Activated T-cell treated with anti-CD3 and anti-CD28 coated beads, Interleukin-2, amount 50 U/mL, for 48 hours (primary cell): ENCODE measurements at regions not wholly inside any gene's neighbourhood (a gene's known extent, or its start where the extent isn't known, plus 50 kb on each side); places are given as distances from the start of the nearest gene placed in this dataset.

Experiments used
- DNase-seq, 2 experiments: peaks; one replicate each; pipeline ENCODE4 v3.0.0-alpha.2; 2020

GRCh38 chr9:4435197-4435596 is 55.1 kb upstream of the SLC1A1 start:
- DNase-seq: no peak

GRCh38 chr9:4433379-4433778 is 56.9 kb upstream of the SLC1A1 start:
- DNase-seq: no peak

DNA sequence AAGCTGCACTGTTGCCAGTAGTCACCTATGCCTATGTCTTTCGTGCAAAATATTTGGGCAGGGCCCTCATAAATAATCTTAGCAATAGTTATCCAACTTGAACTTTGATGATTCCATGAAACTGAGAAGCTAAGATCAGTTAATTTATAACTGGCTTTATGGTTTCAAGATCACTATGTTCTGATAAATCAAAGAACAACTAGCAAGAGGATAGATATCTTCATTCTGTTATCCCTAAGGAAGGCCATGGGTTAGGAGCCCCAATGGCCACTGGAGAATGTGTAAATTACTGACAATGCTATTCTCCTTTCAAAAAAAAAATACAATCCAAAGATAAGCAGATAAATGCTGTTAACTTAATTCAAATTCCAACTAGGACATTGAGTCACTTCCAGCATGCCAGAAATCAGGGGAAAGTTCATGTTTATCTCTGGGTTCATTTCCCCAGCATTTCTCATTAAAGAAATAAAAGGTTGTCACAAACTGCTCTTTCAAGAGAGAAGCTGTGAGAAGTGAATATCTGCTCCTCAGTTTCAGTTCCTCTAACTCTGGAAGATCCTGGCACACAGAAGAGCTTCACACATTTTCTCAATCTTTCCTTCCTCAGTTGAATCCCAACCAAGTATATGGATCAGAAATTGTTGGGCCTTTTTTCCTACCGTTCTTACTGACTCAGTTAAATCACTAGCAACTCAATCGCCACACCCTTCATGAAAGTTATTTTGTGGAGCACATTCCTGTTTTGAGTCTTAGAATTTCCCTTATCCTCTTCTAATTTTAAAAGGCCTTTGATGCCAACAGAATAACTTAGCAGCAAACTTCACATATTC is 59.6 kb upstream of the SLC1A1 start:
- no peak for DNase-seq

- no peak for DNase-seq
These were observed 64.8 kb upstream of the SLC1A1 start for GRCh38 chr9:4425319-4426045.

GRCh38 chr9:4424891-4425290 is 65.4 kb upstream of the SLC1A1 start:
- no peak for DNase-seq

- DNase-seq: no peak
These were observed 66.2 kb upstream of the SLC1A1 start for GRCh38 chr9:4424038-4424437.

- no peak for DNase-seq
These were observed 67.1 kb upstream of the SLC1A1 start for GRCh38 chr9:4423207-4423610.

DNA sequence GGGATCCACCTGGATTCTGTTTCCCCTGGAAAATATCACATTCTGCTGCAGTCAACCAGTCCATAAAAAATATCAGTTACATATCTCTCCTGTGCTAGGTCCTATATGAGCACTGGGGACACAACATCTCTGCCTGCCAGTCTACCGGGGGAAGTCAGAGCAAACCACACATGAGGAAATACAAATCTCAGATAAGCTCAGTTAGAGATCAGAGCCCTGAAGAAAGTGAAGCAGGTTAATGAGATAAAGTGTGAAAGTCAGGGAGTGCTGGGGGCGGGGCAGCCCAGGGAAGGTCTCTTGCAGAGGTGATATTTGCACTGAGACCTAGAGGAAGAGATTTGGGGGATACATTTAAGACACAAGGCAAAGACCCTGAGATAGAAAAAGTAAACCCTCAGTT is 67.8 kb upstream of the SLC1A1 start:
- no peak for DNase-seq

DNA sequence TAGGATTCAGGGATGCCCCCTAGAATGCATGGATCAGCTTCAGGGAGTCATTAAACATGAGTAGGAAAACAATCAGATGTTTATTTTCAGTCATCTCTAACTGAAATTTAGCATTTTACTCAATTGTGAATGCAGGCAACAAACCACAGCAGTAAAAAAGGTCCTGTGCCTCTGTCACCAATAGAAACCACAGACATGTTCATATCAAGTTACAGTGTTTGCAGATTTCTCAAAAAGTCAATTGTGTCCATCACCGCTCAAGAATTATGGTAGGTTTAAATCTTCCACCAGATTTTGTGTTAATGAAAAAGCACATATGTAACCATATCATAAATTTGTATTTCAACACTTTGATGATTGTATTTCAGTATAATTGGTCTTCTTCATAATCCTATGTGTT is 68.4 kb upstream of the SLC1A1 start:
- DNase-seq: no peak

DNA sequence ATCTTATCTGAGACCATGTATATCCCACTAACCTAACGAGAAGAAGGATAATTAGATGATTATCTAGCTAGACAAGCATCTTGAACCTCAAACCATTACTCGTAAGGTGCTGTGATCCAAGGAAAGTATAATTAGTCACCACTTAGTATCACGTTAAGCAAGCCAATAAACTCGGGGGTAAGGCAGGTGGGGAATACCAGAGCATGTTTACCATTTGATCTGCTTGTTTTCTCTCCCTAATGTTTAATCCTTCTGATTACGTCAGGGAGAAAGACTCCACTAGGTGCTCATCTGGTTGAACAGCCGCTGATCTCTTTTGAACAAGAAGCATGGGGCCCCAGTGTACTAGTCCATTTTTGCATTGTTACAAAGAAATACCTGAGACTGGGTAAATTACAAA is 69.9 kb upstream of the SLC1A1 start:
- DNase-seq: no peak

DNA sequence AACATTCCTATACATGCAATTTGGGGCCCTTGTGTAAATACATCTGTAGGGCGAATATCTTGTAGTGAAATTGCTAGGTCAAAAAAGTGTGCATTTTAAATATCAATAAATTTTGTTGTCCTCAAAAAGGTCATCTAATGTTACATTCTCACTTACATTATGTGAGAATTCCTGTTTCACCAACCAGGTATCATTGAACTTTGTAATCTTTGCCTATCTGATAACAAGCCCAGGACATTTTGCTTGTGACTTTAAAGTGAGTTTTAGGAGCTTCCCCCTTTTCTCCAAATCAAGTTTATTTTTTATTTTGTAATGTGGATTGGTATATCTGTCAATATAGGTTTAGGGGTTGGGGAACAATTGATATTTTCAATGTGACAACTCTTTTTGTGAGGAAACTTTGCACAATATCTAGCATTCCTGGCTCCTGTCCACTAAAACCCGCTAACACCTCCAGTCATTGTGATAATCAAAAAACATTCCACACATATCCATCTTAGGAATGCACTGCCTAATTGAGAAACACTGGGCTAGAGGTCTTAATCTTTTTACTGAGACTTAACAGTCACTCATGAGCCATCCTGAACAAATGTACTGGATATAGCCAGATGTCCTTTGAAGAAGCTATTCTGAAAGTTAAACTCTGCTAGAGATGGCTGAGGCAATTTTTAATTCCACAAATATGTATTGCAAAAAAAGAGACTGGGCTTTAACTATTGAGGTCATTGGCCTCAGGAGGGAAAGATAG is 72.5 kb upstream of the SLC1A1 start:
- DNase-seq: no peak

DNA sequence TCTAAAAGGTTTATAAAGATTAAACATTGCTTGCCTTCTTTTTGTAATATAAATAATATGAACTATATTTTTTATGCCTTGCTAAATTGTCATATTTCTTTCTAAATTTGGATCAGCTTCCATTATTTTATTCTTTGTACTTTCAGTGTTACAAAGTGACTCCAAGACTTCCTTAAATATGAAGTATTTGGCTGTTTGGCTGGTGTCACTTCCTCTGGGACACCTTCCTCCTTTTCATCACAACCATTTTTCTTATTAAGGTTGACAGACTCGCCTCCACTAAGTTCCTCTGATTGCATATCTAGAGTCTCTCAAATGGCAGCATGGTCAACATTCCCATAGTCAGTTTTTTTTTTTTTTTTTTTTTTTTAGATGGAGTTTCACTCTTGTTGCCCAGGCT is 73.8 kb upstream of the SLC1A1 start:
- DNase-seq: no peak

DNA sequence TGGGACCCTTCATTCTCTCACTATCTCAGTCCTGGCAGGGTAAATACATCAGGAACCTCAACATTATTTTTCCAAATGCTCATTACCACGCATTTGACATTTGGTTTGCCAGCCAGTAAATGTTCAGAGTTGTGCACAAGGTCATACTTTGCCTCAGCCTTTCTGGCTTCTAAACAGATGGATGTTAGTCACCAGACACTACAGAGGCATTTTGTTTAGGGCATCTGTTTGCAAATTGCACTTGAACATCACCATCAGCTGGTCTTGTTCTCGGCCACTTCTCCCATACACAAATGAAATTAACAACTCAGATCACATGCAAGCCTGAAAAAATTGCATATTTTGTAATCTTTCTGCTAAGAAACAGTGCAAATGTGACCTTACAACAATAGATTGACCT is 75.0 kb upstream of the SLC1A1 start:
- DNase-seq: no peak

DNA sequence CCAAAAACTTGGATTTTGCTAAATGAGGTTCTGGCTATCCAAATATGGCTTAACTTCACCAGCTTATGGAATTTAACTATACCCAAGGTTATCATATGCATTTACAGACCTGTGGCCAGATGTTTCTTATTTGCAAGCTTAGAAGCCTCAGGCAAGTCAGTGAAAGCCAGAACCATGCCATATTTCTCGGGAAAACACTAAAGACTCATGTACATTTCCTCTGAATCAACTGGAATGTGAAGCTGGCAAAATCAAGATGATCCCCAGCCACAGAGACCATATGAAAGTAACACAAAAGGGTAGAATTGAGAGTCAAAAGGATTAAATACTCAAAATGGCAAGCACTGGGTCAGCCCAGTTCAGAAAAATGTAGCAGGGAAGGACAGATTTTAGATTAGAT is 76.4 kb upstream of the SLC1A1 start:
- no peak for DNase-seq

DNA sequence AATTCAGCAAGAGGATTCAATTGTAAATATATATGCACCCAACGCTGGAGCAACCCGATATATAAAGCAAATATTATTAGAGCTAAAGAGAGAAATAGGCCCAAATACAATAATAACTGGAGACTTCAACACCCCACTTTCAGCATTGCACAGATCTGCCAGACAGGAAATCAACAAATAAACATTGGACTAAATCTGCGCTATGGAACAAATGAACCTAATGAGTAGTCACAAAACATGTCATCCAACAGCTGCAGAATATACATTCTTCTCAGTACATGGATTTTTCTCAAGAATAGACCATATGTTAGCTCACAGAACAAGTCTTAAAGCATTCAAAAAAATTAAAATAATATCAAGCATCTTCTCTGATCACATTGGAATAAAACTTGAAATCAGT is 86.1 kb upstream of the SLC1A1 start:
- DNase-seq: no peak

DNA sequence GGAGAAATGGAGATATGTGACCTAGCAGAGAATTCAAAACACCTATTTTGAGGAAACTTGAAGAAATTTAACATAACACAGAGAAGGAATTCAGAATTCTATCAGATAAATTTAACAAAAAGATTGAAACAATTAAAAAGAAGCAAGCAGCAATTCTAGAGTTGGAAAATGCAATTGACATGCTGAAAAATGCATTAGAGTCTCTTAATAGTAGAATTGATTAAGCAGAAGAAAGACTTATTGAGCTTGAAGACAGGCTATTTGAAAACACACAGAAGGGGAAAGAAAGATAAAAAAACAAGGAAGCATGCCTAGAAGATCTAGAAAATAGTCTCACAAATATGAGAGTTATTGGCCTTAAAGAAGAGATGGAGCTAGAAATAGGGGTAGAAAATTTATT is 87.8 kb upstream of the SLC1A1 start:
- no peak for DNase-seq

- DNase-seq: no peak
These were observed 89.5 kb upstream of the SLC1A1 start for GRCh38 chr9:4400731-4401130.

- no peak for DNase-seq
These were observed 92.4 kb upstream of the SLC1A1 start for GRCh38 chr9:4397917-4398316.

DNA sequence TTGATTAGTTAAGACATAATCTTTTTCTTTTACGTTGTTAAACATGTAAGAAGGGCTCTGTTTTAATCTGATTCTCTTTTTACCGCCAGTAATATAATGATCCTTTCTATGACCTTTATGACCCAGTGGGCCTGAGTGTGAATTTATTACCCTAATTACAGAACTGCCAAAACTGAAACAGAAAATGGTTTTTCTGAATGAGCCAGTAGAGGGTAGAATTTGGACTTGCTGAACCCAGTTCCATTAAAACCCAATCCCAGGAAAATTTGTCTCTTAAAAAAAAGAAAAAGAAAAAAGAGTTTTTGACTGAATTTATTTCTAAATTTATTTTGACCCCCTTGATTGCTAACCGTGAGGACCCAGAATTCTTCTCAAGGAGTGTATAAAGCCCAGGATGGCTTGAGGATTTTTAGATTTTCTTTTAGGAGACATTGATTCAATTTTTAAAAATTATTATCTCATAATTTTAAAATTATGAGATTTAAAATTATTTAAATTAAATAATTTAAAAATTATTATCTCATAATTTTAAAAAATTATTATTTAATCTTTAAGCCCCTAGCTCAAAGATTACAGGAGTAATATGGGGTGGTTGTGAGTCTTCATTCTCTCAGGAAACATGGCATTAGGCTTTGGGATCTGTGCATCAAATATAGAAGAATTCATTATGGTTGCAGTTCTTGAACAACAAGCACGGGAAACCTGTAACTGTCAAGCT is 94.1 kb upstream of the GLIS3 start:
- DNase-seq: no peak

- DNase-seq: no peak
These were observed 89.9 kb upstream of the GLIS3 start for GRCh38 chr9:4389755-4390154.

GRCh38 chr9:4389003-4389402 is 89.1 kb upstream of the GLIS3 start:
- DNase-seq: no peak

- no peak for DNase-seq
These were observed 87.0 kb upstream of the GLIS3 start for GRCh38 chr9:4386819-4387218.

DNA sequence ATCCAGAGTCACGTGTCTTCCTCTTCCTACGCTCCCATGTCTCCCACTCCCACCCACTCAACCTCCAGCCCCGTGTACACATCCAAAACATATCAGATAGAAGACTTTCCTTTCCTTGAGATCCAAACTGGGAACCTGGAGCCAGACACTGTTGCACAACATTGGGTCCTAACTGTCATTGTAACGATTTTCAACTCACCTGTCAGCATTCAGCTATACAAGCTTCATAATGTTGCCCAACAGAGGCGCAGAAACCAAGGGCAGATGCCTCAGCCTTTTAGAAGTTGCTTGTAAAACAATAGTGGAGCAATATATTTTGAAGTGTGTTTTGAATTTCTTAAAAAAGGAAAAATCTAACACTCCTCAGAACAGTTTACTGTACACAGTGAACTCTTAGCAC is 84.9 kb upstream of the GLIS3 start:
- no peak for DNase-seq
